AG10803 (cell line): ENCODE measurements at regions not wholly inside any gene's neighbourhood (a gene's known extent, or its start where the extent isn't known, plus 50 kb on each side); places are given as distances from the start of the nearest gene placed in this dataset.
"Not testable (repeated sequence)": the region's sequence is repeated elsewhere in the genome, so short reads cannot be mapped to it uniquely, and the experiment has no call there.

Experiments used
- DNase-seq: peaks from one replicate; pipeline ENCODE4 v3.0.0; 2010; ENCODE audit warnings: low read depth
- H3K4me3 ChIP-seq: 2 replicates; pipeline ENCODE4 v1.5.1; 2011; ENCODE audit warnings: mild to moderate bottlenecking, low read length, control low read depth
- TF ChIP-seq, protein P1 (sequence below): conservative IDR thresholded peaks from 2 replicates; pipeline ENCODE4 v1.5.1; 2011; ENCODE audit warnings: mild to moderate bottlenecking, low read length, control low read depth, inconsistent platforms

DNA sequence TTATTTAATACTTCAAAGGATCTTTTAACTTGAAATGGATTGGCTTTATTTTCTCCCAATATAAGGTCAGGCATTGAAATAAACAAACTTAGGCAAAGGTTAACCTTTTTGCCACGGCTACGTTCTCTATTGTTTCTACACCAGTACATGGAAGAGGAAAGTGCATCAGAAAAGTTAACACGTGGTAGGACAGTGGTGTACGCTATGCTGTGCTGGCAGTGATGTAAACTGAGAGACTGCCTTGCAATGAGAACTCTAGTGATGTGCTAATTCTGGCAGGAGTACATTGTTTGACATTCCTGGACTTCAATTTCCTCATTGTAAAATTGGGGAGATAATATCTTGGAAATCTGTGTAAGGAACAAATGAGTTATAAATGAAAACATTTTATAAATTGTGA is 208.2 kb downstream of the TMA16 start:
- no peak overlapping the region for H3K4me3 ChIP-seq
- TF ChIP-seq, protein P1, sequence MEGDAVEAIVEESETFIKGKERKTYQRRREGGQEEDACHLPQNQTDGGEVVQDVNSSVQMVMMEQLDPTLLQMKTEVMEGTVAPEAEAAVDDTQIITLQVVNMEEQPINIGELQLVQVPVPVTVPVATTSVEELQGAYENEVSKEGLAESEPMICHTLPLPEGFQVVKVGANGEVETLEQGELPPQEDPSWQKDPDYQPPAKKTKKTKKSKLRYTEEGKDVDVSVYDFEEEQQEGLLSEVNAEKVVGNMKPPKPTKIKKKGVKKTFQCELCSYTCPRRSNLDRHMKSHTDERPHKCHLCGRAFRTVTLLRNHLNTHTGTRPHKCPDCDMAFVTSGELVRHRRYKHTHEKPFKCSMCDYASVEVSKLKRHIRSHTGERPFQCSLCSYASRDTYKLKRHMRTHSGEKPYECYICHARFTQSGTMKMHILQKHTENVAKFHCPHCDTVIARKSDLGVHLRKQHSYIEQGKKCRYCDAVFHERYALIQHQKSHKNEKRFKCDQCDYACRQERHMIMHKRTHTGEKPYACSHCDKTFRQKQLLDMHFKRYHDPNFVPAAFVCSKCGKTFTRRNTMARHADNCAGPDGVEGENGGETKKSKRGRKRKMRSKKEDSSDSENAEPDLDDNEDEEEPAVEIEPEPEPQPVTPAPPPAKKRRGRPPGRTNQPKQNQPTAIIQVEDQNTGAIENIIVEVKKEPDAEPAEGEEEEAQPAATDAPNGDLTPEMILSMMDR: no peak
- DNase-seq: no peak

DNA sequence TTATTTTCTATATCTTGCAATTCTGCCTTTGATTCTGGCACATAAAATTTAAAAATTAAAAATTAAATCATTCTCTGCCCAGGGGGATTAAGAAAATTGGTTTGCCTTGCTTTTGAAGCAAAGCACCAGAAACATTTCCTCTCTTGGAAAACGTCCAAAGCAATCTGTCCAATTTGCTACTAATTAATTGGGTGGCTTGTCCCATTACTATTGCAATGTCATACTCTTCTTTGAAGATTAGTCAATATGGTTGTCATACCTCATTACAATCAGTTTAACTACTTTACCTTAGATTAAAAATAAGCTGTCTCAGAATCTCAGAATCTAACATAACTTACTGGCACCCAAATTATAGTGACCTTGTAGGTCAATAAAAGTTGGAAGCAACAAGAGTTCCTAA is 208.8 kb downstream of the TMA16 start:
- TF ChIP-seq, protein P1: no peak
- no peak overlapping the region for H3K4me3 ChIP-seq
- DNase-seq: no peak

DNA sequence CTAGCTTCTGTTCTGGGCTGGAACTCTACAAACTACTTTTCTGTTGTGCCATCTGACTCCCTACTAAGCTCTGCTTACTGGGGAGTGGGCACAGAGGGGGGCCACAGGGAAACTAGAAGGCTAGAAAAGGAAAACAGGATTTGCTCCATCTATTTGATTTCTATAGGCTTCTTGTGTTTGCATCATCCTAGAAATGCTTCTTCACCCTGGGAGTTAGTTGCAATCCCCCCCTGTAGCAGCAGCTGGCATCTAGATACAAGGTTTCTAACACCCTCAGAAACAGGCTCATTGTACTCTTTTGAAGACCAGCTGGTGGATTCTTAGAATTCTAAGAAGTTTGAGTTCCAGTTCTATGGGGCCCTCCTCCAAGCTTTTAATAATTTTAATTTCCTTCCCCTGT is 213.4 kb downstream of the TMA16 start:
- TF ChIP-seq, protein P1: no peak
- no peak for DNase-seq
- H3K4me3 ChIP-seq: no peak overlapping the region

DNA sequence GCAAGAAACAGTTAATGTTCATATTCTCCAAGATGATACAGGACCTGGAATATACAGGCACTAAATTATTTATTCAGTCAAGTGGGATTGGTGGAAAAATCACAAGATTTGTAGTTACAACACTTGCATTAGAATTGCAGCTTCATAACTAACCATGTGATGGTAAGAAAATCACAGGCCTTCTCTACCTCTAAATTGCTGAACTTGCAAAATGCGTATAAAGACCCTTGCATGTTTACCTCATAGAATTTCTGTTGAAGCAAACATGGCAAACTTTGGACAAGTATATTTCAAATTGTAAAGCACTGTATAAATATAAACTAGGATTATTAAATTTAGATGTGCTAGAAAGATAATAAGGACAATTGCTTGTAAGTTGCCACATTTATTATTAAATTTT is 215.1 kb downstream of the TMA16 start:
- DNase-seq: no peak
- H3K4me3 ChIP-seq: no peak overlapping the region
- TF ChIP-seq, protein P1: no peak

DNA sequence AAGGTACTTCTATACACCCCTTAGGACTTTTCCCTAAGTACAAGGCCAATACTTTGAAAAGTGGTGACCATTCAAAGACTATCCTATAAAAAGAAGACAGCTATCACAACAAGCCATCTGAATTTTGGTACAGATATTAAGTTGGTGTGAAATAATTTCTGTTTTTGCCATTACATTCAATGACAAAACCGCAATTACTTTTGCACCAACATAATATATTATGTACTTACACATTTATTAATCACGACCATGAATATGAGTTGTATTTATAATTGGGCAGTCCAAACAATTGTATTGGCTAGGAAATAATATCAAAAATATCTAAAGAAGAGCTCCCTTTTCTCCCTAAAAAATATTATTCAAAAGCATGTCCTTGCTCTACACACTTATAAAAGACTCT is 215.7 kb downstream of the TMA16 start:
- no peak for DNase-seq
- H3K4me3 ChIP-seq: no peak overlapping the region
- TF ChIP-seq, protein P1: no peak

DNA sequence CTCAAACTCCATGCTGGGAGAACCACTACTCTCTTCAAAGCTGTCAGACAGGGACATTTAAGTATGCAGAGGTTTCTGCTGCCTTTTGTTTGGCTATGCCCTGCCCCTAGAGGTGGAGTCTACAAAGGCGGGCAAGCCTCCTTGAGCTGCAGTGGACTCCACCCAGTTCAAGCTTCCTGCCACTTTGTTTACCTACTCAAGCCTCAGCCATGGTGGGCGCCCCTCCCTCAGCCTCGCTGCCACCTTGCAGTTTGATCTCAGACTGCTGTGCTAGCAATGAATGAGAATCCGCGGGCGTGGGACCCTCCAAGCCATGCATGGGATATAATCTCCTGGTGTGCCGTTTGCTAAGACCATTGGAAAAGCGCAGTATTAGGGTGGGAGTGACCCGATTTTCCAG is 230.0 kb downstream of the TMA16 start:
- H3K4me3 ChIP-seq, DNase-seq: not testable (repeated sequence)

DNA sequence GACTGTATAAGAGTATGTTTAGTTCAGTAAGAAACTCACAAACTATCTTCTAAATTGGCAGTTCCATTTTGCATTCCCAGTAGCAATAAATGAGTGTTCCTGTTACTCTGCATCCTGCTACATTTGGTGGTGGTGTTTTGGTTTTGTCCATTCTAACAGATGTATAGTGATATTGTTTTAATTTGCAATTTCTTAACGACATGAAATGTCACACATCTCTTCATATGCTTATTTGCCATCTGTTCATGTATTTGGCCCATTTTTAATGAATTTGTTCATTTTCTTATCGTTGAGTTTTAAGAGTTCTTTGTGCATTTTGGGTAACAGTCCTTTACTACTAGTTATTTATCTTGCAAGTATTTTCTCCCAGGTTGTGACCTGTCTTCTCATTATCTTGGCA is 232.2 kb downstream of the TMA16 start:
- no peak overlapping the region for H3K4me3 ChIP-seq
- TF ChIP-seq, protein P1: no peak
- DNase-seq: no peak

DNA sequence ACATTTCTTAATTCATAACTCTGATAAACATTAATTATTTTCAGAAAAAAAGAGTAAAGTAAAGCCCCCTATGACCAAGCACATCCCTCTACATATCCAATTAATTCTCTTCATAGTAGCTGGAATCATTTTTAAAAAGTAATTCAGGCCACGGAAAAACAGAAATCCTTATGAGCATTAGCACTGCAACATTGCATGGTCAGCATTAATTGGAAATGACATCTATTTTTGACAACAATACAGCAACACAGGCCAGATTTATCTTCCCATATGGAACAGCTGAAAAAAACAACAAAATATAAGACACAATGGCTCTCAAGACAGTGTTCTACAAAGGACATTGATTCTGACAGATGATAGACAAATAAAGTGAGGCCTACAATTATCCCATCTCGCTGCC is 236.6 kb downstream of the TMA16 start:
- no peak for DNase-seq
- no peak overlapping the region for H3K4me3 ChIP-seq
- TF ChIP-seq, protein P1: no peak
